ENCODE measurements at regions not wholly inside any gene's neighbourhood (a gene's known extent, or its start where the extent isn't known, plus 50 kb on each side); places are given as distances from the start of the nearest gene placed in this dataset.

- in situ Hi-C loops (cut with MboI) (no loop called here), intact Hi-C loops (cut with micrococcal nuclease) (no loop called here)
- FAIRE-seq = no peak
- Histone ChIP-seq H3K36me3 (ENCODE audit: control insufficient read depth, insufficient read depth, low read length) (no peaks in the 10 kb centered on the region), H3K27me3 (ENCODE audit: control insufficient read depth in 2 of 2, insufficient read depth in 2 of 2, low read length in 2 of 2) (no peaks in the 10 kb centered on the region), H4K20me1 (replicated peaks; ENCODE audit: control insufficient read depth, insufficient read depth, low read length) (no peaks in the 10 kb centered on the region), H3K4me3 (no peak overlapping the region), H3K9me3 (replicated peaks; ENCODE audit: control insufficient read depth, insufficient read depth, low read depth, low read length) (no peaks in the 10 kb centered on the region), H3K79me2 (ENCODE audit: control insufficient read depth, insufficient read depth, low read length) (no peaks in the 10 kb centered on the region), H3K27ac (ENCODE audit: extremely low read depth, low read depth, low read length) (no peak overlapping the region), H3K9ac (ENCODE audit: insufficient read depth in 1 of 2, low read depth in 2 of 2, low read length in 2 of 2) (no peak overlapping the region), H3K9me1 (ENCODE audit: control insufficient read depth, insufficient read depth, low read length) (no peaks in the 10 kb centered on the region), H2AFZ (ENCODE audit: low read depth, low read length) (no peak overlapping the region), H3K4me2 (ENCODE audit: insufficient read depth, low read length) (no peak overlapping the region), H3K4me1 (replicated peaks in 1 of 2; ENCODE audit: control insufficient read depth in 2 of 2, insufficient read depth in 2 of 2, low read length in 2 of 2) (no peaks in the 10 kb centered on the region)
- POLR2A ChIA-PET = no interaction called here
- BruUV-seq (replicated peaks) = no TSS peak
- ATAC-seq = no peak
- no peak for DNase-seq (ENCODE audit: extremely low read depth in 1 of 4, low spot score in 3 of 4)
- TF ChIP-seq NR0B1 (IDR thresholded peaks at IDR 0.05; ENCODE audit: partially characterized antibody) = no peak
- TF ChIP-seq POLR3G (IDR thresholded peaks at IDR 0.05; ENCODE audit: extremely low read depth, insufficient read length, insufficient replicate concordance) = no peak
- no peak for TF ChIP-seq TFE3 (CRISPR knock-in tag; IDR thresholded peaks at IDR 0.05)
- no peak for TF ChIP-seq ETS2 (tag; IDR thresholded peaks at IDR 0.05; ENCODE audit: borderline replicate concordance, poor library complexity, severe bottlenecking)
- TF ChIP-seq ZNF316 (IDR thresholded peaks at IDR 0.05) = no peak
- no peak for TF ChIP-seq ZNF212 (CRISPR knock-in tag; IDR thresholded peaks at IDR 0.05)
- TF ChIP-seq DNMT1 (IDR thresholded peaks at IDR 0.05) = no peak
- CTCF ChIA-PET (ENCODE audit: low intra/inter-chr PET ratio) = no interaction called here
These were observed 325.6 kb downstream of the COG6 start for GRCh38 chr13:39981056-39981455.
